ENCODE measurements at regions not wholly inside any gene's neighbourhood (a gene's known extent, or its start where the extent isn't known, plus 50 kb on each side); places are given as distances from the start of the nearest gene placed in this dataset.

- H3K79me2 ChIP-seq, result no peaks in the 10 kb centered on the region
- no peak overlapping the region for H3K9ac ChIP-seq
- H3K4me3 ChIP-seq (ENCODE audit: low read depth, low read length), result no peak overlapping the region
- no peak overlapping the region for H3K4me2 ChIP-seq (ENCODE audit: low read length)
- H3K27me3 ChIP-seq (ENCODE audit: control insufficient read depth, insufficient read depth, low read length), result no peaks in the 10 kb centered on the region
- no peaks in the 10 kb centered on the region for H3K36me3 ChIP-seq (ENCODE audit: control insufficient read depth, insufficient read depth, low read length)
- no peak overlapping the region for H2AFZ ChIP-seq
- TF ChIP-seq, protein P1, sequence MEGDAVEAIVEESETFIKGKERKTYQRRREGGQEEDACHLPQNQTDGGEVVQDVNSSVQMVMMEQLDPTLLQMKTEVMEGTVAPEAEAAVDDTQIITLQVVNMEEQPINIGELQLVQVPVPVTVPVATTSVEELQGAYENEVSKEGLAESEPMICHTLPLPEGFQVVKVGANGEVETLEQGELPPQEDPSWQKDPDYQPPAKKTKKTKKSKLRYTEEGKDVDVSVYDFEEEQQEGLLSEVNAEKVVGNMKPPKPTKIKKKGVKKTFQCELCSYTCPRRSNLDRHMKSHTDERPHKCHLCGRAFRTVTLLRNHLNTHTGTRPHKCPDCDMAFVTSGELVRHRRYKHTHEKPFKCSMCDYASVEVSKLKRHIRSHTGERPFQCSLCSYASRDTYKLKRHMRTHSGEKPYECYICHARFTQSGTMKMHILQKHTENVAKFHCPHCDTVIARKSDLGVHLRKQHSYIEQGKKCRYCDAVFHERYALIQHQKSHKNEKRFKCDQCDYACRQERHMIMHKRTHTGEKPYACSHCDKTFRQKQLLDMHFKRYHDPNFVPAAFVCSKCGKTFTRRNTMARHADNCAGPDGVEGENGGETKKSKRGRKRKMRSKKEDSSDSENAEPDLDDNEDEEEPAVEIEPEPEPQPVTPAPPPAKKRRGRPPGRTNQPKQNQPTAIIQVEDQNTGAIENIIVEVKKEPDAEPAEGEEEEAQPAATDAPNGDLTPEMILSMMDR (IDR thresholded peaks at IDR 0.05), result no peak
- H3K9me3 ChIP-seq (ENCODE audit: control insufficient read depth, low read length), result no peaks in the 10 kb centered on the region
- H3K4me1 ChIP-seq, result no peaks in the 10 kb centered on the region
- H3K27ac ChIP-seq, result no peak overlapping the region
Measured at GRCh38 chr12:105912882-105913678, 225.7 kb downstream of the NUAK1 start.

- TF ChIP-seq, protein P1 (IDR thresholded peaks at IDR 0.05), result no peak
- H3K79me2 ChIP-seq, result no peaks in the 10 kb centered on the region
- no peak overlapping the region for H3K4me2 ChIP-seq (ENCODE audit: low read length)
- no peaks in the 10 kb centered on the region for H3K4me1 ChIP-seq
- H3K9ac ChIP-seq, result no peak overlapping the region
- H3K4me3 ChIP-seq (ENCODE audit: low read depth, low read length), result no peak overlapping the region
- H3K27me3 ChIP-seq (ENCODE audit: control insufficient read depth, insufficient read depth, low read length), result no peaks in the 10 kb centered on the region
- no peak overlapping the region for H3K27ac ChIP-seq
- no peak overlapping the region for H2AFZ ChIP-seq
- H3K9me3 ChIP-seq (ENCODE audit: control insufficient read depth, low read length), result no peaks in the 10 kb centered on the region
- H3K36me3 ChIP-seq (ENCODE audit: control insufficient read depth, insufficient read depth, low read length), result no peaks in the 10 kb centered on the region
Measured at GRCh38 chr12:105915997-105916759, 222.6 kb downstream of the NUAK1 start.

DNA sequence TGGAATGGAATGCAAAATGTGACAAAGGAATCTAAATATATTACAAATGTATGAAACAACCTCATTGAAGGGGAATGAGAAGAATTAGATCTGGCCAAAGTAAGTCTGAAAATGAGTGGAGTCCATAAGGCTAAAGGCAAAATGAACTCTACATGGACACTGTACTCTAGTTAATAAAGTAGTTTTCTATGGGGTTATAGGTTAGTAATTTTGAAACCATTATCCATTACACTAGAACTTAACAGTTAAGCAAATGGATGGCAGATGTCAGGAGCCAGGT is 222.1 kb downstream of the NUAK1 start:
- Histone ChIP-seq H3K27ac (no peak overlapping the region), H3K4me1 (no peaks in the 10 kb centered on the region), H3K9ac (no peak overlapping the region), H2AFZ (no peak overlapping the region), H3K4me2 (ENCODE audit: low read length) (no peak overlapping the region), H3K27me3 (ENCODE audit: control insufficient read depth, insufficient read depth, low read length) (no peaks in the 10 kb centered on the region), H3K9me3 (ENCODE audit: control insufficient read depth, low read length) (no peaks in the 10 kb centered on the region), H3K79me2 (no peaks in the 10 kb centered on the region), H3K36me3 (ENCODE audit: control insufficient read depth, insufficient read depth, low read length) (no peaks in the 10 kb centered on the region), H3K4me3 (ENCODE audit: low read depth, low read length) (no peak overlapping the region)
- TF ChIP-seq, protein P1 (IDR thresholded peaks at IDR 0.05), result no peak

DNA sequence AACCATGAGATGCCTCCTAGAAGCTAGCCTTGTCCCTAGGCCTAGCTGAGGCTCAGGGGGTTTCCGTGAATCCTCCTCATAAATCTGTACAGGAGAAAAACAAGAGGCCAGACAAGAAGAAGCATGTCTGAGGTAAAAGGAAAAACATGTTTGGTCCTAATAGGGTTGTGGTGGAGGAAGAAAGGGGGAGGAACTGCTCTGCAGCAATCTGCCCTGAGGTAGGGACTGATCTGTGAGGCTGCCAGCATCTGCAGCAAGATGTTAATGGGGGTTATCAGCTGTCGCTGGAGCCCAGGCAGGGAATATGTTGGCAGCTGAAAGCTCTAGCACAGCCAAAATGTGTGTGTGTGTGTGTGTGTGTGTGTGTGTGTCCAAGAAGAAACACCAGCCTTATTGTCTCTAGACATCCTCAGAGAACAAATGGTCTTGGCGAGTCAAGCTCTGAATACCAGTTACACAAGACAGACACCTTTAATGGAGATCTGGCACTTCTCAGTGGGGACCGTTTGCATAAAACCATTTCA is 218.5 kb downstream of the NUAK1 start:
- no peak overlapping the region for H3K27ac ChIP-seq

More for the DNA sequence above, 218.5 kb downstream of the NUAK1 start:
- Histone ChIP-seq H3K9me3 (ENCODE audit: control insufficient read depth, low read length) (no peaks in the 10 kb centered on the region), H3K4me1 (no peaks in the 10 kb centered on the region), H3K9ac (no peak overlapping the region), H3K4me2 (ENCODE audit: low read length) (no peak overlapping the region), H2AFZ (no peak overlapping the region), H3K27me3 (ENCODE audit: control insufficient read depth, insufficient read depth, low read length) (no peaks in the 10 kb centered on the region), H3K36me3 (ENCODE audit: control insufficient read depth, insufficient read depth, low read length) (no peaks in the 10 kb centered on the region), H3K79me2 (no peaks in the 10 kb centered on the region), H3K4me3 (ENCODE audit: low read depth, low read length) (no peak overlapping the region)
- TF ChIP-seq, protein P1 (IDR thresholded peaks at IDR 0.05), result no peak
